Liver (tissue), 8 donors: ENCODE measurements at regions not wholly inside any gene's neighbourhood (a gene's known extent, or its start where the extent isn't known, plus 50 kb on each side); places are given as distances from the start of the nearest gene placed in this dataset.

ENCODE experiments used
- DNase-seq: peaks from one replicate; pipeline ENCODE4 v3.0.0-alpha.2; 2017; ENCODE audit warnings: low spot score
- H3K27ac ChIP-seq, 2 donors: one replicate each; pipeline ENCODE4 v1.7.0; 2013; ENCODE audit warnings: inconsistent platforms in 2 of 2, low read length in 2 of 2, control low read depth in 1 of 2, low read depth in 1 of 2, mild to moderate bottlenecking in 1 of 2
- H3K27me3 ChIP-seq, 4 donors: one replicate each; pipeline versions ENCODE4 v1.6.1 to v1.7.0; 2013; ENCODE audit warnings: low read length in 3 of 4, inconsistent platforms in 1 of 4, mild to moderate bottlenecking in 1 of 4, moderate library complexity in 1 of 4; ENCODE audit not compliant: control insufficient read depth in 4 of 4, insufficient read depth in 4 of 4
- H3K36me3 ChIP-seq, 4 donors: one replicate each; pipeline versions ENCODE4 v1.6.1 to v1.7.0; 2013; ENCODE audit warnings: low read length in 3 of 4, mild to moderate bottlenecking in 3 of 4, low read depth in 1 of 4, moderate library complexity in 1 of 4; ENCODE audit not compliant: control insufficient read depth in 4 of 4, insufficient read depth in 3 of 4
- H3K4me1 ChIP-seq, 4 donors: one replicate each; pipeline versions ENCODE4 v1.6.1 to v1.7.0; 2013; ENCODE audit warnings: low read length in 3 of 4, mild to moderate bottlenecking in 3 of 4, moderate library complexity in 1 of 4; ENCODE audit not compliant: control insufficient read depth in 4 of 4, insufficient read depth in 4 of 4
- H3K4me3 ChIP-seq, 3 donors: one replicate each; pipeline versions ENCODE4 v1.6.1 to v1.7.0; 2013; ENCODE audit warnings: low read length in 3 of 3, control low read depth in 1 of 3, low read depth in 1 of 3, mild to moderate bottlenecking in 1 of 3
- H3K9ac ChIP-seq, 2 donors: one replicate each; pipeline ENCODE4 v1.7.0; 2013; ENCODE audit warnings: low read length in 2 of 2, mild to moderate bottlenecking in 2 of 2, moderate library complexity in 2 of 2, control low read depth in 1 of 2, low read depth in 1 of 2
- H3K9me3 ChIP-seq, 4 donors: one replicate each; pipeline versions ENCODE4 v1.6.1 to v1.7.0; 2013; ENCODE audit warnings: low read length in 3 of 4; ENCODE audit not compliant: control insufficient read depth in 4 of 4
- EGR1 ChIP-seq, 2 donors: IDR thresholded peaks; 2 replicates each; pipeline ENCODE4 v1.6.1; 2016 to 2018; ENCODE audit warnings: antibody characterized with exemption in 2 of 2, low read depth in 2 of 2
- FOXA1 ChIP-seq: IDR thresholded peaks from 2 replicates; pipeline ENCODE4 v1.6.1; 2016; ENCODE audit warnings: antibody characterized with exemption
- FOXA2 ChIP-seq: IDR thresholded peaks from 2 replicates; pipeline ENCODE4 v1.6.1; 2016; ENCODE audit warnings: antibody characterized with exemption
- GABPA ChIP-seq, 2 donors: IDR thresholded peaks in 1 of 2; conservative IDR thresholded peaks in 1 of 2; 2 replicates each; pipeline ENCODE4 v1.6.1; 2016; ENCODE audit warnings: antibody characterized with exemption in 2 of 2, mild to moderate bottlenecking in 1 of 2, moderate library complexity in 1 of 2
- HNF4A ChIP-seq, 2 donors: conservative IDR thresholded peaks; 2 replicates each; pipeline ENCODE4 v1.6.1; 2016; ENCODE audit warnings: antibody characterized with exemption in 2 of 2, mild to moderate bottlenecking in 2 of 2
- HNF4G ChIP-seq: IDR thresholded peaks from 2 replicates; pipeline ENCODE4 v1.6.1; 2016; ENCODE audit warnings: antibody characterized with exemption
- JUND ChIP-seq, 2 donors: IDR thresholded peaks; 2 replicates each; pipeline ENCODE4 v1.6.1; 2016; ENCODE audit warnings: antibody characterized with exemption in 2 of 2
- NR2F2 ChIP-seq: IDR thresholded peaks from 2 replicates; pipeline ENCODE4 v1.6.1; 2016; ENCODE audit warnings: antibody characterized with exemption
- RAD21 ChIP-seq, 2 donors: IDR thresholded peaks; 2 replicates each; pipeline ENCODE4 v1.6.1; 2016; ENCODE audit warnings: antibody characterized with exemption in 2 of 2, mild to moderate bottlenecking in 2 of 2
- RXRA ChIP-seq, 2 donors: IDR thresholded peaks; 2 replicates each; pipeline ENCODE4 v1.6.1; 2017 to 2018; ENCODE audit warnings: antibody characterized with exemption in 2 of 2, mild to moderate bottlenecking in 1 of 2
- SP1 ChIP-seq: IDR thresholded peaks from 2 replicates; pipeline ENCODE4 v1.6.1; 2018; ENCODE audit warnings: antibody characterized with exemption, mild to moderate bottlenecking
- TAF1 ChIP-seq: conservative IDR thresholded peaks from 2 replicates; pipeline ENCODE4 v1.6.1; 2016; ENCODE audit warnings: antibody characterized with exemption, mild to moderate bottlenecking
- YY1 ChIP-seq: IDR thresholded peaks from 2 replicates; pipeline ENCODE4 v1.6.1; 2016; ENCODE audit warnings: antibody characterized with exemption, mild to moderate bottlenecking
- WGBS: extraction: QIAGEN DNeasy Blood & Tissue Kit; methylation state at CpG from one replicate; pipeline ENCODE4 v1.1.7; 2013; 5-methylcytosine and 5-hydroxymethylcytosine counted together
- TF ChIP-seq, protein P1 (sequence below): IDR thresholded peaks from 2 replicates; pipeline ENCODE4 v1.6.1; 2016; ENCODE audit warnings: antibody characterized with exemption
- TF ChIP-seq, protein P2 (sequence below): fragments of 150-350 bp; IDR thresholded peaks from 2 replicates; pipeline ENCODE4 v1.5.1; 2017; ENCODE audit warnings: improper control_type of control experiment, low read depth, low read length; ENCODE audit not compliant: missing input control
- TF ChIP-seq, protein P3 (sequence below): IDR thresholded peaks from 2 replicates; pipeline ENCODE4 v1.6.1; 2016; ENCODE audit warnings: antibody characterized with exemption
- TF ChIP-seq, protein P4 (sequence below): IDR thresholded peaks from 2 replicates; pipeline ENCODE4 v1.6.1; 2016; ENCODE audit warnings: antibody characterized with exemption, mild to moderate bottlenecking
- TF ChIP-seq, protein P5 (sequence below): IDR thresholded peaks from 2 replicates; pipeline ENCODE4 v1.6.1; 2016; ENCODE audit warnings: antibody characterized with exemption
- donor health status: healthy.
- donor health status: healthy.
- donor health status: healthy.
- donor health status: healthy.
- donor health status: healthy.

DNA sequence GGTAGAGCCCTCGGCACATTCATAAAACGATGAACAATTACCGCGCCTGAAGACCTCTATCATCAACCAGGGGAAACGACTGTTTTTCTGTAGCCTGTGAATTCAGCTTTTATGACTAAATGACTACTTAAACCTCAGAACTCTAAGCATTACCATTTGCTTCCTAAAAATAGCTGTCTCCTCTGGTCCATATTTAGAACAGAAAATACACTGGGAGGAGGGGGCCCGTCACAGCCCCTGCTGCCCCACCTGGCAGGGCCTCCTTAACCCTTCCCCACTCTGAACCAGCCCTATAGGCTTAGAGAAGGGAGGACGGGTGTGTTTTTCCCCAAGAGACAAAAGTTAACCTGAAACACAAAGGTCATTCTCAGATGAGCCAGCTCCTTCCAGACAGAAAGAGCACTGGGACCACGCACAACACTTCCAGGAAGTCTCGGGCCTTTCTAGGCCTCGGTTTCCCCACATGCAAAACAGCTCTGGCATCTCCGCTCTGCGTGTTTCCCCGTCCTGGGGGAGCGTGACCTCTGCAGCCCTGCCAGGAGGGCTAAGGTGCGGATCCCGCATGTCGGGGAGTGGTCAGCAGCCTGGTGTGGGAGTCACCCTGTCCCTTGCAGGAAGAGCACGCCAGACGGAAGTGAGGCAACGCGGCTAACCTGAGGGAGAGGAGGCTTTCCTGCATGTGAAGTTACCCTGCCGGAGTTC is 193.9 kb downstream of the DLL1 start:
- no peak overlapping the region for H3K4me3 ChIP-seq
- no peaks in the 10 kb centered on the region for H3K4me1 ChIP-seq
- H3K9me3 ChIP-seq: no peaks in the 10 kb centered on the region
- H3K9ac ChIP-seq: no peak overlapping the region
- H3K36me3 ChIP-seq: no peaks in the 10 kb centered on the region
- peak; percentile 17 for DNase-seq
- WGBS: 70% methylated on average over 22 of the region's 22 CpGs
- H3K27ac ChIP-seq: no peak overlapping the region
- H3K27me3 ChIP-seq: peaks cover 0 to 4% (median 0%) of the 10 kb centered on the region in 4 donors
- TF ChIP-seq TAF1: no peak
- TF ChIP-seq, protein P1, sequence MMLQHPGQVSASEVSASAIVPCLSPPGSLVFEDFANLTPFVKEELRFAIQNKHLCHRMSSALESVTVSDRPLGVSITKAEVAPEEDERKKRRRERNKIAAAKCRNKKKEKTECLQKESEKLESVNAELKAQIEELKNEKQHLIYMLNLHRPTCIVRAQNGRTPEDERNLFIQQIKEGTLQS: no peak
- TF ChIP-seq JUND (IDR thresholded peaks at IDR 0.05): no peak
- TF ChIP-seq FOXA1: no peak
- TF ChIP-seq HNF4G: no peak
- TF ChIP-seq, protein P2, sequence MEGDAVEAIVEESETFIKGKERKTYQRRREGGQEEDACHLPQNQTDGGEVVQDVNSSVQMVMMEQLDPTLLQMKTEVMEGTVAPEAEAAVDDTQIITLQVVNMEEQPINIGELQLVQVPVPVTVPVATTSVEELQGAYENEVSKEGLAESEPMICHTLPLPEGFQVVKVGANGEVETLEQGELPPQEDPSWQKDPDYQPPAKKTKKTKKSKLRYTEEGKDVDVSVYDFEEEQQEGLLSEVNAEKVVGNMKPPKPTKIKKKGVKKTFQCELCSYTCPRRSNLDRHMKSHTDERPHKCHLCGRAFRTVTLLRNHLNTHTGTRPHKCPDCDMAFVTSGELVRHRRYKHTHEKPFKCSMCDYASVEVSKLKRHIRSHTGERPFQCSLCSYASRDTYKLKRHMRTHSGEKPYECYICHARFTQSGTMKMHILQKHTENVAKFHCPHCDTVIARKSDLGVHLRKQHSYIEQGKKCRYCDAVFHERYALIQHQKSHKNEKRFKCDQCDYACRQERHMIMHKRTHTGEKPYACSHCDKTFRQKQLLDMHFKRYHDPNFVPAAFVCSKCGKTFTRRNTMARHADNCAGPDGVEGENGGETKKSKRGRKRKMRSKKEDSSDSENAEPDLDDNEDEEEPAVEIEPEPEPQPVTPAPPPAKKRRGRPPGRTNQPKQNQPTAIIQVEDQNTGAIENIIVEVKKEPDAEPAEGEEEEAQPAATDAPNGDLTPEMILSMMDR: no peak
- TF ChIP-seq NR2F2: no peak
- TF ChIP-seq RXRA (IDR thresholded peaks at IDR 0.05): no peak
- no peak for TF ChIP-seq EGR1 (IDR thresholded peaks at IDR 0.05; ENCODE audit: low read depth in 2 of 2)
- TF ChIP-seq GABPA (IDR thresholded peaks at IDR 0.05 in 1 of 2, conservative IDR thresholded peaks at IDR 0.05 in 1 of 2): no peak
- TF ChIP-seq, protein P3, sequence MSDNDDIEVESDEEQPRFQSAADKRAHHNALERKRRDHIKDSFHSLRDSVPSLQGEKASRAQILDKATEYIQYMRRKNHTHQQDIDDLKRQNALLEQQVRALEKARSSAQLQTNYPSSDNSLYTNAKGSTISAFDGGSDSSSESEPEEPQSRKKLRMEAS: no peak
- no peak for TF ChIP-seq HNF4A (conservative IDR thresholded peaks at IDR 0.05)
- TF ChIP-seq, protein P4, sequence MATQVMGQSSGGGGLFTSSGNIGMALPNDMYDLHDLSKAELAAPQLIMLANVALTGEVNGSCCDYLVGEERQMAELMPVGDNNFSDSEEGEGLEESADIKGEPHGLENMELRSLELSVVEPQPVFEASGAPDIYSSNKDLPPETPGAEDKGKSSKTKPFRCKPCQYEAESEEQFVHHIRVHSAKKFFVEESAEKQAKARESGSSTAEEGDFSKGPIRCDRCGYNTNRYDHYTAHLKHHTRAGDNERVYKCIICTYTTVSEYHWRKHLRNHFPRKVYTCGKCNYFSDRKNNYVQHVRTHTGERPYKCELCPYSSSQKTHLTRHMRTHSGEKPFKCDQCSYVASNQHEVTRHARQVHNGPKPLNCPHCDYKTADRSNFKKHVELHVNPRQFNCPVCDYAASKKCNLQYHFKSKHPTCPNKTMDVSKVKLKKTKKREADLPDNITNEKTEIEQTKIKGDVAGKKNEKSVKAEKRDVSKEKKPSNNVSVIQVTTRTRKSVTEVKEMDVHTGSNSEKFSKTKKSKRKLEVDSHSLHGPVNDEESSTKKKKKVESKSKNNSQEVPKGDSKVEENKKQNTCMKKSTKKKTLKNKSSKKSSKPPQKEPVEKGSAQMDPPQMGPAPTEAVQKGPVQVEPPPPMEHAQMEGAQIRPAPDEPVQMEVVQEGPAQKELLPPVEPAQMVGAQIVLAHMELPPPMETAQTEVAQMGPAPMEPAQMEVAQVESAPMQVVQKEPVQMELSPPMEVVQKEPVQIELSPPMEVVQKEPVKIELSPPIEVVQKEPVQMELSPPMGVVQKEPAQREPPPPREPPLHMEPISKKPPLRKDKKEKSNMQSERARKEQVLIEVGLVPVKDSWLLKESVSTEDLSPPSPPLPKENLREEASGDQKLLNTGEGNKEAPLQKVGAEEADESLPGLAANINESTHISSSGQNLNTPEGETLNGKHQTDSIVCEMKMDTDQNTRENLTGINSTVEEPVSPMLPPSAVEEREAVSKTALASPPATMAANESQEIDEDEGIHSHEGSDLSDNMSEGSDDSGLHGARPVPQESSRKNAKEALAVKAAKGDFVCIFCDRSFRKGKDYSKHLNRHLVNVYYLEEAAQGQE: no peak
- TF ChIP-seq YY1: no peak
- no peak for TF ChIP-seq FOXA2
- TF ChIP-seq RAD21 (IDR thresholded peaks at IDR 0.05): no peak
- TF ChIP-seq, protein P5, sequence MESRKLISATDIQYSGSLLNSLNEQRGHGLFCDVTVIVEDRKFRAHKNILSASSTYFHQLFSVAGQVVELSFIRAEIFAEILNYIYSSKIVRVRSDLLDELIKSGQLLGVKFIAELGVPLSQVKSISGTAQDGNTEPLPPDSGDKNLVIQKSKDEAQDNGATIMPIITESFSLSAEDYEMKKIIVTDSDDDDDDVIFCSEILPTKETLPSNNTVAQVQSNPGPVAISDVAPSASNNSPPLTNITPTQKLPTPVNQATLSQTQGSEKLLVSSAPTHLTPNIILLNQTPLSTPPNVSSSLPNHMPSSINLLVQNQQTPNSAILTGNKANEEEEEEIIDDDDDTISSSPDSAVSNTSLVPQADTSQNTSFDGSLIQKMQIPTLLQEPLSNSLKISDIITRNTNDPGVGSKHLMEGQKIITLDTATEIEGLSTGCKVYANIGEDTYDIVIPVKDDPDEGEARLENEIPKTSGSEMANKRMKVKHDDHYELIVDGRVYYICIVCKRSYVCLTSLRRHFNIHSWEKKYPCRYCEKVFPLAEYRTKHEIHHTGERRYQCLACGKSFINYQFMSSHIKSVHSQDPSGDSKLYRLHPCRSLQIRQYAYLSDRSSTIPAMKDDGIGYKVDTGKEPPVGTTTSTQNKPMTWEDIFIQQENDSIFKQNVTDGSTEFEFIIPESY: no peak
- TF ChIP-seq SP1: no peak
